ENCODE measurements at regions not wholly inside any gene's neighbourhood (a gene's known extent, or its start where the extent isn't known, plus 50 kb on each side); places are given as distances from the start of the nearest gene placed in this dataset.

- no peak overlapping the region for H3K4me3 ChIP-seq
- no peak overlapping the region for H3K27ac ChIP-seq
Observed at GRCh38 chr1:67991546-67991945, 58.9 kb downstream of the DIRAS3 start.

DNA sequence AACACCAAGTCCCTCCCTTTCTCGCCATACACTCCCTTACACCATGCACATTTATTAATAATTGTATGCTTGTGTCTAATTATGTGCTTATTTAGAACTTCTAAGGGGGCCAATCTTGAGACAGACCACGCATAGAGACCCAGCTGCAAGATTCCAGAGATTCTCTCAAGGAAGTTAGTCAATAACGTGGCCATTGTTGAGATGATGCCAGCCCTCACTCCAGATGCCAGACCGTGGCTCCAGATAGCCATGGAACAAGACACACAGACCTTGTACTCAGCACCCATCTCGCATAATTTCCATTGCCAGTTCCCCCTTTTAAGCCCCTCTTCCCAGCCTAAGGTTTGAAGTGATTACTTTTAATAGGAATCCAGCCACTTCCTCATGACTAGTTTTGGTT, 62.4 kb downstream of the DIRAS3 start:
- H3K27ac ChIP-seq = no peak overlapping the region

DNA sequence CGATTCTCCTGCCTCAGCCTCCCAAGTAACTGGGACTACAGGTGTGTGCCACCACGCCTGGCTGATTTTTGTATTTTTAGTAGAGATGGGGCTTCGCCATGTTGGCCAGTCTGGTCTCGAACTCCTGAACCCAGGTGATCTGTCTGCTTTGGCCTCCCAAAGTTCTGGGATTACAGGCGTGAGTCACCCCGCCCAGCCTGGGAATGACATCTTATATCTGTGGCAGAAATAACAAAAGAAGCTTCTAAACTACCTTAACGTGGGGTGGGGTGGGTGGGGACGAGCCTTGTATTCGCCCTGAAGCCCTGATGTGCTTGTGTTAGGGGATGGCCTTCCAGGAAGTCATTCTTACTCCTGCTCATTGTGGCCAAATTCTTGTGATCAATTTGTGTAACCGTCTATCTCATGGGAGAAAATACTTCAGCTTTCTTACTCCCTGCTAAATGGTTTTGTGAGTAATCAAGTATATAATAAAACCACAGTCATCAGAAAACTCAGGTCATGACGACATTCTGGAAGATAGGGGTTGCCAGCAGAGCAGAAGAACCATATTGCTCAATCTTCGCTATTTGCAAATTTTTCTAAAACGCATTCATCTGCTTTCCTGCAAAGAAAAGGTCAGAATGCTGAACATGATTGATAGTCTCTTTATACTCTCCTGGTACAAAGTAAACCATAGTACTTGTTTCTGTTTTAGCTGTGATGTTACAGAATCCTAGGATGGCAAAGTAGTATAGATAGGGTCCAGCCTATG, 63.2 kb downstream of the DIRAS3 start:
- H3K27ac ChIP-seq = no peak overlapping the region
- H3K4me3 ChIP-seq = no peak overlapping the region

More for the DNA sequence above, 62.4 kb downstream of the DIRAS3 start:
- H3K4me3 ChIP-seq = no peak overlapping the region

- Histone ChIP-seq H3K27ac (no peak overlapping the region), H3K4me3 (no peak overlapping the region)
Observed at GRCh38 chr1:67983867-67984266, 66.6 kb downstream of the DIRAS3 start.

DNA sequence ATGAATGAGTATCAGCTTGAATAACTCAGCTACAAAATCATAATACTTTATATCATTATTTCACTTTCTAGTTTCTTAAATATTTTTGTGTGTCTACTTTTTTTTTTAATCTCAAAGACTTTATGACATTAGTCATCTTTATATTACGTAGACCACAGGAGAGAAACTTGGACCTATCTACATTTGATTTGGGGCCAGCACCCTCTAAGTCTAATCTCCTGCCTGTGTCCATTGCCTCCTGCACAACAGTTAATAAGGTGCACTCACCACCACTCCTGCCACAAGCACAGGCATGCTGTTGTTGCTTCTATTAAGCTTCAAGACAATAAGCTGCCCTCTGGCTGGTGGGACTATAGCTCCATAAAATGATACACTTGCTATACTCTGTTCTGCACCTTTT, 70.4 kb downstream of the DIRAS3 start:
- Histone ChIP-seq H3K4me3 (no peak overlapping the region), H3K27ac (no peak overlapping the region)

- Histone ChIP-seq H3K27ac (no peak overlapping the region), H3K4me3 (no peak overlapping the region)
Observed at GRCh38 chr1:67979532-67979931, 70.9 kb downstream of the DIRAS3 start.

GRCh38 chr1:67978890-67979516, 71.4 kb downstream of the DIRAS3 start:
- H3K27ac ChIP-seq = no peak overlapping the region
- no peak overlapping the region for H3K4me3 ChIP-seq

GRCh38 chr1:67977756-67978155, 72.7 kb downstream of the DIRAS3 start:
- H3K27ac ChIP-seq = no peak overlapping the region
- H3K4me3 ChIP-seq = no peak overlapping the region

GRCh38 chr1:67973051-67973450, 77.4 kb downstream of the DIRAS3 start:
- no peak overlapping the region for H3K27ac ChIP-seq
- no peak overlapping the region for H3K4me3 ChIP-seq

DNA sequence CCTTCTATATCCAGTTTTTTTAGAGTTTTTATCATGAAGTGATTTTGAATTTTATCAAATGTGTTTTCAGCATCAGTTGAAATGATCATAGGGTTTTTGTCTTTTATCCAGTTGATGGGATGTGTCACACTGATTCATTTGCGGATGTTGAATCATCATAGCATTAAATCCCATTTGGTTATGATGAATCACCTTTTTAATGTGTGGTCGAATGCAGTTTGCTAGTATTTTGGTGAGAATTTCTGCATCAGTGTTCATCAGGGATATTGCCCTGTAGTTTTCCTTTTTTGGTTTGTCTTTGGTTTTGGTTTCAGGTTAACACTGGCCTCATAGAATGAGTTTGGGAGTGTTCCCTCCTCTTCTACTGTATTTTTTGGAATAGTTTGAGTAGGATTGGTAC, 80.3 kb downstream of the DIRAS3 start:
- Histone ChIP-seq H3K4me3 (no peak overlapping the region), H3K27ac (no peak overlapping the region)

DNA sequence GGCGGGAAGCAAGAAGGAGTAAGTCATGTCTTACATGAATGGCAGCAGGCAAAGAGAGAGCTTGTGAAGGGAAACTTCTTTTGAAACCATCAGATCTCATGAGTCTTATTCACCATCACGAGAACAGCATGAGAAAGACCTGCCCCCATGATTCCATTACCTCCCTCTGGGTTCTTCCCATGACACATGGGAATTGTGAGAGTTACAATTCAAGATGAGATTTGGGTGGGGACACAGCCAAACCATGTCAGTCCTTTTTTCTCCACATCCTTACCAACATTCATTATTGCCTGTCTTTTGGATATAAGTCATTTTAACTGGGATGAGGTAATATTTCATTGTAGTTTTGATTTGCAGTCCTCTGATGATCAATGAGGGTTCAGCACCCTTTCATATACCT, 81.0 kb downstream of the DIRAS3 start:
- H3K27ac ChIP-seq = no peak overlapping the region
- no peak overlapping the region for H3K4me3 ChIP-seq

DNA sequence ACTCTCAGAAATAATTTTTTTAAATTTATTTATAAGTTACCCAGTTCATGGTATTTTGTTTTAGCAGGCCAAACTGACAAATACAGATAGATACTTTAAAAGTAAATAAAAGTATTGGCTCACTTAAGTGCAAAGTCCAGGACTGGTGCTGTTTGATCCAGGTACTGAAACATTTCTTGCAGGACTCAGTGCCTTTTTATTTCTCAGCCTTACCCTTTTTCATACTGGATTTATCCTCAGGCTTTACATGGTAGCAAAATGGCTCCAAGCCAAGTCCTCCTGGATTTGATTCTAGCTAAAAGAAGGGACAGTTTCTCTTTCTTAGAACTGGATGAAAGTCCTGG, 83.8 kb downstream of the DIRAS3 start:
- Histone ChIP-seq H3K27ac (no peak overlapping the region), H3K4me3 (no peak overlapping the region)

GRCh38 chr1:67965995-67966665, 84.3 kb downstream of the DIRAS3 start:
- no peak overlapping the region for H3K27ac ChIP-seq
- H3K4me3 ChIP-seq = no peak overlapping the region

- no peak overlapping the region for H3K4me3 ChIP-seq
Observed at GRCh38 chr1:67963263-67963662, 87.2 kb downstream of the DIRAS3 start.

DNA sequence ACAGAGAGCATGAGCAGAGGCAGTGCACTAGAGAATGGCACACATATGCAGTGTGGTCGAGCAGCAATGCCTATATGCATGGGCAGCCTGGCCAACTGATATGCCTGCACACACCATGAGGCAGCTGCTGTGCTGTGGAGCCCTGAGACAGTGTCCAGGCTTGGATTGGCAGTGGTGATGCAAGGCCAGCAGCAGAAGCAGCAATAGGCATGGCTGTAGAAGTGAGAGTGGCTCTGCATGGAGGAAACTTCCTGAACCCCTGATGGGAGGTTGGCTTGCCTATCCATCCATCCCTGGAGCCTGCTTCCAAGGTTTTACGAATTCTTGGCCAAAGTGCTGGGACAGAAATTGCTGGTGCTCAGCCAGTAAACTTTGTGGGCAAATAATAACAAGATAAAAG, 89.7 kb downstream of the DIRAS3 start:
- H3K27ac ChIP-seq = no peak overlapping the region
- H3K4me3 ChIP-seq = no peak overlapping the region

More at GRCh38 chr1:67963263-67963662, 87.2 kb downstream of the DIRAS3 start:
- no peak overlapping the region for H3K27ac ChIP-seq

GRCh38 chr1:67958472-67958871, 92.0 kb downstream of the DIRAS3 start:
- Histone ChIP-seq H3K27ac (no peak overlapping the region), H3K4me3 (no peak overlapping the region)

GRCh38 chr1:67957066-67957465, 93.4 kb downstream of the DIRAS3 start:
- H3K4me3 ChIP-seq = no peak overlapping the region
- H3K27ac ChIP-seq = no peak overlapping the region

- H3K4me3 ChIP-seq = no peak overlapping the region
- H3K27ac ChIP-seq = no peak overlapping the region
Observed at GRCh38 chr1:67956116-67956515, 94.3 kb downstream of the DIRAS3 start.

- Histone ChIP-seq H3K27ac (no peak overlapping the region), H3K4me3 (no peak overlapping the region)
Observed at GRCh38 chr1:67955591-67955990, 94.8 kb downstream of the DIRAS3 start.

- no peak overlapping the region for H3K4me3 ChIP-seq
- no peak overlapping the region for H3K27ac ChIP-seq
Observed at GRCh38 chr1:67953301-67953700, 97.1 kb downstream of the DIRAS3 start.

- H3K27ac ChIP-seq = no peak overlapping the region
- no peak overlapping the region for H3K4me3 ChIP-seq
Observed at GRCh38 chr1:67952071-67952470, 98.4 kb downstream of the DIRAS3 start.
